ENCODE measurements at regions not wholly inside any gene's neighbourhood (a gene's known extent, or its start where the extent isn't known, plus 50 kb on each side); places are given as distances from the start of the nearest gene placed in this dataset.

DNA sequence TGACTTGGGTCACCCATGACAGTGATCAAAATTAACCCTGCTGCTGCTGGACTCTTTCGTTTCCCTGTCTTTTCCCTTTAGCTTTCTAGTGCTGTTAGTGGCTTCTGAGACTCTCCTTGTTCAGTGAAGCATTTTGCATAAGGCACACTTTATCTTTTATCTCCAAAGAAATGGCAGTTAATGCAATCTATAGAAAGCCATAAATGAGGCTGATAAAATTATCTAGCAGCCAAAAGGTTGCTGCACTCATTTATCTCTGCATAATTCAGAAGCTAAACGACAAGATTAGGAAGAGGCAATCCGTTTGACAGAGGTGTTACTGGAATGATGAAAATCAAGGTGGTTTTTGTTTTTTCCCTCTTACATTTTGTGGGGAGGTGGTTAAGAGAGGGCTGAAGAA, 1109.5 kb upstream of the EEF2KMT start:
- Mint-ChIP-seq H3K9me3 (ENCODE audit: unreplicated experiment) (peaks cover 2% of the 10 kb centered on the region), H3K4me3 (ENCODE audit: unreplicated experiment) (no peak overlapping the region), H3K27ac (ENCODE audit: unreplicated experiment) (no peak overlapping the region), H3K27me3 (ENCODE audit: unreplicated experiment) (no peaks in the 10 kb centered on the region), H3K4me1 (ENCODE audit: low read depth, unreplicated experiment) (peaks cover 2% of the 10 kb centered on the region), H3K36me3 (ENCODE audit: unreplicated experiment) (no peaks in the 10 kb centered on the region)
- no peak for DNase-seq
- TF ChIP-seq, protein P1, sequence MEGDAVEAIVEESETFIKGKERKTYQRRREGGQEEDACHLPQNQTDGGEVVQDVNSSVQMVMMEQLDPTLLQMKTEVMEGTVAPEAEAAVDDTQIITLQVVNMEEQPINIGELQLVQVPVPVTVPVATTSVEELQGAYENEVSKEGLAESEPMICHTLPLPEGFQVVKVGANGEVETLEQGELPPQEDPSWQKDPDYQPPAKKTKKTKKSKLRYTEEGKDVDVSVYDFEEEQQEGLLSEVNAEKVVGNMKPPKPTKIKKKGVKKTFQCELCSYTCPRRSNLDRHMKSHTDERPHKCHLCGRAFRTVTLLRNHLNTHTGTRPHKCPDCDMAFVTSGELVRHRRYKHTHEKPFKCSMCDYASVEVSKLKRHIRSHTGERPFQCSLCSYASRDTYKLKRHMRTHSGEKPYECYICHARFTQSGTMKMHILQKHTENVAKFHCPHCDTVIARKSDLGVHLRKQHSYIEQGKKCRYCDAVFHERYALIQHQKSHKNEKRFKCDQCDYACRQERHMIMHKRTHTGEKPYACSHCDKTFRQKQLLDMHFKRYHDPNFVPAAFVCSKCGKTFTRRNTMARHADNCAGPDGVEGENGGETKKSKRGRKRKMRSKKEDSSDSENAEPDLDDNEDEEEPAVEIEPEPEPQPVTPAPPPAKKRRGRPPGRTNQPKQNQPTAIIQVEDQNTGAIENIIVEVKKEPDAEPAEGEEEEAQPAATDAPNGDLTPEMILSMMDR (IDR thresholded peaks at IDR 0.05; ENCODE audit: partially characterized antibody, unreplicated experiment): no peak

- H3K9me3 Mint-ChIP-seq (ENCODE audit: unreplicated experiment): peaks cover 2% of the 10 kb centered on the region
- H3K36me3 Mint-ChIP-seq (ENCODE audit: unreplicated experiment): no peaks in the 10 kb centered on the region
- H3K27ac Mint-ChIP-seq (ENCODE audit: unreplicated experiment): no peak overlapping the region
Observed at GRCh38 chr16:6206080-6206479, 1108.5 kb upstream of the EEF2KMT start.

DNA sequence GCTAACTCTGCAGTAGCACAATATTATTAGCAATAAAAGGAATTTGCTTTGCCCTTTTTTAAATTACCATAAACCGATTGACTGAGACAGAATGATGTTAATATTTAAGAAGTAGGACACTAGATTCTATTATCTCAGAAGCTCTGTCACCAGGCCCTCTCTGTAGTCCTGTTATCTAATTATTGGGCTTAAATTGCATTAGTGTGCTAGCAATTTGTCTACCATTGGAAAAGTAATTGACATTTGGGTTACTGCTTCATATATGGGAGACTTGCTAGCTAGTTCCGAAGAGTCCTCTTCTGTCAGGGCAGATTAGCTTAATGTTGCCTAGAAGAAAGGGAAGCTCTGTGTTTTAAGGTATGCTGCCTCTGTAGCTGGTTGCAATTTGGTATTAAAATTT, 1107.3 kb upstream of the EEF2KMT start:
- Mint-ChIP-seq H3K36me3 (ENCODE audit: unreplicated experiment) (no peaks in the 10 kb centered on the region), H3K9me3 (ENCODE audit: unreplicated experiment) (peaks cover 2% of the 10 kb centered on the region), H3K27me3 (ENCODE audit: unreplicated experiment) (no peaks in the 10 kb centered on the region), H3K4me3 (ENCODE audit: unreplicated experiment) (no peak overlapping the region), H3K27ac (ENCODE audit: unreplicated experiment) (no peak overlapping the region), H3K4me1 (ENCODE audit: low read depth, unreplicated experiment) (peaks cover 6% of the 10 kb centered on the region)
- TF ChIP-seq, protein P1 (IDR thresholded peaks at IDR 0.05; ENCODE audit: partially characterized antibody, unreplicated experiment): no peak
- no peak for DNase-seq

More at GRCh38 chr16:6206080-6206479, 1108.5 kb upstream of the EEF2KMT start:
- Mint-ChIP-seq H3K4me3 (ENCODE audit: unreplicated experiment) (no peak overlapping the region), H3K4me1 (ENCODE audit: low read depth, unreplicated experiment) (peaks cover 2% of the 10 kb centered on the region), H3K27me3 (ENCODE audit: unreplicated experiment) (no peaks in the 10 kb centered on the region)
- DNase-seq: no peak
- TF ChIP-seq, protein P1 (IDR thresholded peaks at IDR 0.05; ENCODE audit: partially characterized antibody, unreplicated experiment): no peak

GRCh38 chr16:6200861-6201260, 1103.3 kb upstream of the EEF2KMT start:
- H3K4me3 Mint-ChIP-seq (ENCODE audit: unreplicated experiment): no peak overlapping the region
- TF ChIP-seq, protein P1 (IDR thresholded peaks at IDR 0.05; ENCODE audit: partially characterized antibody, unreplicated experiment): no peak
- H3K9me3 Mint-ChIP-seq (ENCODE audit: unreplicated experiment): no peaks in the 10 kb centered on the region
- no peak overlapping the region for H3K27ac Mint-ChIP-seq (ENCODE audit: unreplicated experiment)
- H3K36me3 Mint-ChIP-seq (ENCODE audit: unreplicated experiment): no peaks in the 10 kb centered on the region
- no peaks in the 10 kb centered on the region for H3K27me3 Mint-ChIP-seq (ENCODE audit: unreplicated experiment)
- DNase-seq: no peak
- H3K4me1 Mint-ChIP-seq (ENCODE audit: low read depth, unreplicated experiment): peaks cover 6% of the 10 kb centered on the region

GRCh38 chr16:6200271-6200670, 1102.7 kb upstream of the EEF2KMT start:
- no peaks in the 10 kb centered on the region for H3K9me3 Mint-ChIP-seq (ENCODE audit: unreplicated experiment)
- peaks cover 4% of the 10 kb centered on the region for H3K4me1 Mint-ChIP-seq (ENCODE audit: low read depth, unreplicated experiment)
- H3K27ac Mint-ChIP-seq (ENCODE audit: unreplicated experiment): no peak overlapping the region
- no peak for DNase-seq
- no peaks in the 10 kb centered on the region for H3K36me3 Mint-ChIP-seq (ENCODE audit: unreplicated experiment)
- no peaks in the 10 kb centered on the region for H3K27me3 Mint-ChIP-seq (ENCODE audit: unreplicated experiment)
- TF ChIP-seq, protein P1 (IDR thresholded peaks at IDR 0.05; ENCODE audit: partially characterized antibody, unreplicated experiment): no peak
- no peak overlapping the region for H3K4me3 Mint-ChIP-seq (ENCODE audit: unreplicated experiment)

Measured in glutamatergic neuron (in vitro differentiated cells).